EH (cell line): ENCODE measurements at regions not wholly inside any gene's neighbourhood (a gene's known extent, or its start where the extent isn't known, plus 50 kb on each side); places are given as distances from the start of the nearest gene placed in this dataset.
A peak's percentile ranks its signal among the peaks of the same experiment; 100 is the strongest.
"Not testable (repeated sequence)": the region's sequence is repeated elsewhere in the genome, so short reads cannot be mapped to it uniquely, and the experiment has no call there.

Experiments
- DNase-seq: peaks from one replicate; pipeline ENCODE4 v3.0.0-alpha.2; 2015; ENCODE audit warnings: low read depth

- peak; percentile 38 for DNase-seq
Observed at GRCh38 chr1:193919827-193920226, 733.4 kb upstream of the B3GALT2 start.

DNA sequence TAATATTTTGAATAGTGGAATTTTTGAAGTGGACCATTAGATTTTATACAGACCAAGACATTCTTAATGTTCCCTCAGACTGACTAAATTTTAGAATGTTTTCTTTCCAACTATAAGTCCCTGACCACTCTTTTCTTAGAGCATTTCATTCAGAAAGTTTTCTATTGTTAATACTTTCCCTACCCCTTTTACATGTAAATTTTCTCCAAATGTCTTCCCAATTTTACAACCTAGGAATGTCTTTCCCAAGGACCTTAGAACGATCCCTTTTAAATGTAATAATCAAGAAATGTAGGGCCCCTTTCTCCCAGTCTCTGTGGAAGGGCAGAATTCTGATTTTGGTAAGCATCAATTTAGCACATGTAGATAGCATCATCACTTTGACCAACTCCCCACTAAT is 730.0 kb upstream of the B3GALT2 start:
- no peak for DNase-seq

- no peak for DNase-seq
Observed at GRCh38 chr1:193914871-193915270, 728.5 kb upstream of the B3GALT2 start.

DNA sequence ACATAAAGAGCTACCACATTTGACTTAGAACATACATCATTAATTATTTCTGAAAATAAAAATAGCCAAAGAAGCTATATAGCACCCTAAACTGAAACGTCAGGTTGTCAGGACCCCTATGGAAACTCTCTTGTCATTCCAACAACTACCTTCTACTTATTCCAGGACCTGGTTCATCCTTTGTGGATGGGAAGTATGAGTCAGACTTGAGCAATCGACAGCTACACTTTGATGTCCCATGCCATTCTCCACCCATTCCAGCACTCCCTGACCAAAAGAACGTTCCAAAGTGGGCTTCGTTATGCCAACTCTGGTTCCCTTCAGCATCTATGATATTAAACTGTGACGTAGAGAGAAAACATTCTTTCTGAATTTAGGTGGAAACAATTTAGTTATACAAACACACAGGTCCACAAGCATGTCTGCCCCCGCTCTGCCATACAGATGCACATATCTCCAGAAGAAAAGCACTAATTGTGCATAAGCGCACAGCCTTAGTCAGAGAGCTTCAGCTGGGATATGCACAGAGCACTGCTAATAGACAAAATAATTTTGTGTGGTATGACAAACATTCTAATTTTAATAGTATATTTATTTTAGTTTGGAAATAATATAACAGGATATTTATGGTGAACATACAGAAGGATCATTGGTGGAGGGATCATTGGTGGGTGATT is 723.1 kb upstream of the B3GALT2 start:
- no peak for DNase-seq

GRCh38 chr1:193905288-193906085 is 719.1 kb upstream of the B3GALT2 start:
- DNase-seq: peak; percentile 77

DNA sequence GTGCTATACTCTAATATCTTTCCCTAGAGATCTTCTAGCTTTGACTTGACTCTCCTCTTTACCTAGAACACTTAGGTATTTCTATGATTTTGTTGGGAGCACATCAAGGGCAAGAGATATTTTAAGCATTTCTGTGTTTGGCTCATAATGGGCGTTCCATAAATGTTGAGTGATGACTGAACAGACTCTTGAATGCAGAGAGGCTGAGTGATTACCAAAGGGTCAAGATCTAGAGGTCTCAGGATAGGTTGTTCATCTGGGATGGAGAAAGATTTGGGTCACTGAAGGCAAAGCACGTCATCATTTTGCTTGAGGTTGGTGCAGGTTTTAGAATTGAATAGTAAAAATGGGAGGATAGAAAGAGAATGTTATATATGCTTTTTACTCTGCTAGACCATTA is 705.4 kb upstream of the B3GALT2 start:
- no peak for DNase-seq

DNA sequence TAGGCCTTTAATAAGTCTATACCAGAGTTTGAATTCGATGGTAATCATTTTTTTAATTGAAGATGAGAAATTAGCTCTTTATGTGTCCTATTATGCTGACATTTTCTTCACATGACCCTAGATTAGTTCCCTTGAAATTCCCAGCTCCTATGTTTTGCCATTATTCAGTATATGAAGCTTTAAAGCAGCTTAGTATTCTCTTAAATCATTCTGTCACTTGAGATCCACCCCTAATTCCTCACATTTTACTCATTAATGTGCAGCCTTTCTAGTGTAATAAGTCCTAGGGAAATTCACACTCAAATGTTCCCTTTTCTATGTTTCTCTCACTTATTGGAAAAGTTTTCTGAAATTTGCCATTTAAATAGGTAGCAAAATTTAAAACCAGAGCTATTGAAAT is 704.5 kb upstream of the B3GALT2 start:
- peak; percentile 30 for DNase-seq

GRCh38 chr1:193884848-193885558 is 698.6 kb upstream of the B3GALT2 start:
- DNase-seq: no peak

- not testable (repeated sequence) for DNase-seq
Observed at GRCh38 chr1:193877920-193878319, 691.5 kb upstream of the B3GALT2 start.

GRCh38 chr1:193868425-193868824 is 682.0 kb upstream of the B3GALT2 start:
- no peak for DNase-seq

- DNase-seq: no peak
Observed at GRCh38 chr1:193856261-193856660, 669.8 kb upstream of the B3GALT2 start.

DNA sequence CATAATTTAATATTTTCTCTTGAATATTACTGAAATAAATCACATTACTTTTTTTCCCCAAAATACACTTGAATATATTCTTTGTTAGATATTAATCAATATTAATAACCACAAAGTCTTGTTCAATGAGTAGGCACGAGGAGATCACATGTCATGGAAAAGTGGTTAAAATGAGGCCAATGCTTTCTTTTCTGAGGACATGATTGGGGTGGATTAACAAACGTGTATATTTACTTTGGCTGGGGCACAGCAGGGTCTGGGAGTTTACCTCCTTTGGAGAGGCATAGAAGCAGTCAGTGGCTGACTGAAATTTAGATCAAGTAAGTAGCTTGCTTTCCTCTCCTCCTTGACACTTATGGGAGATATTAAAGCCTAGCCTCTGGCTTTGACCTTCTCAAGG is 664.3 kb upstream of the B3GALT2 start:
- DNase-seq: no peak

GRCh38 chr1:193846876-193847604 is 660.6 kb upstream of the B3GALT2 start:
- peak; percentile 65 for DNase-seq

DNA sequence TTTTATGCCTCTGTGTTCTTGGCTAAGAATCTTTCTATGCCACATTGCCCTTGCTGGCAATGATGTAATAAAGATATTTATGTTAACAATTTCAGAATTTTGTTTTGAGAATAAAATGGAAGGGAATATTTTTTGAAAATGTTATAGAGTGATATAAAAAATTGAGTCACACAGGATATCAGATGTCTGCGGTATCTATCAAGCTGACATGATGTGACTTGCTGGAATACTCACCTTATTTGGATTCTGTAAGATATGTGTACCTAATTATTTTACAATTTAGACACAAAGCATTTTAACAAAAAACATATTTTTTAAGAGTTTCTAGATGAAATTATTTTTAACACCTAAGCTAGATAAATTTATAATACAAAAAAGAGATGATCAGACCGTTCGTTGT is 660.0 kb upstream of the B3GALT2 start:
- no peak for DNase-seq

DNA sequence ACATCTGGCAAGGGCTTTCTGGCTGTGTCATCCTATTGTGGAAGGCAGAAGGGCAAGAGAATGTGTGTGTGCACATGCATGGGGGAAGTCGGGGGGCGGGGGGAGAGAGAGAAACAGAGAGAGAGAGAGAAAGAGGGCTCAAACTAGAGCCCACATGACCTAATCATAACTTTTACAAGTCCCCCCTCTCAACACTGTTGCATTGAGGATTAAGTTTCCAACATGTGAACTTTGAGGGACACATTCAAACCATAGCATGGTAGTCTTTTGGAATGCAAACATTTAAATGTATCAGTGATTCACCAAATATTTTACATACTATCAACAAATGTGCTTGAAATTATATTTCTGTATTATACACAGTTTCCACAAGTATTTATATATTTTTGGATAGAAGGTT is 655.4 kb upstream of the B3GALT2 start:
- no peak for DNase-seq

GRCh38 chr1:193831465-193831864 is 645.1 kb upstream of the B3GALT2 start:
- DNase-seq: no peak

DNA sequence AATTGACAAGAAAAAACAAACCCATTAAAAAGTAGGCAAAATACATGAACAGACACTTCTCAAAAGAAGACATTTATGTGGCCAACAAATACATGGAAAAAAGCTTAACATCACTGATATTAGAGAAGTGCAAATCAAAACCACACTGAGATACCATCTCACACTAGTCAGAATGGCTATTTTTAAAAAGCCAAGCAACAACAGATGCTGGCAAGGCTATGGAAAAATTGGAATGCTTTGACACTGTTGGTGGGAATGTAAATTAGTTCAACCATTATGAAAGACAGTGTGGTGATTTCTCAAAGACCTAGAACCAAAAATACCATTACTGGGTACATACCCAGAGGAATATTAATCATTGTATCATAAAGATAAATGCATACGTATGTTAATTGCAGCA is 641.1 kb upstream of the B3GALT2 start:
- peak; percentile 61 for DNase-seq

GRCh38 chr1:193819376-193819775 is 633.0 kb upstream of the B3GALT2 start:
- DNase-seq: no peak

GRCh38 chr1:193807208-193807607 is 620.8 kb upstream of the B3GALT2 start:
- no peak for DNase-seq

DNA sequence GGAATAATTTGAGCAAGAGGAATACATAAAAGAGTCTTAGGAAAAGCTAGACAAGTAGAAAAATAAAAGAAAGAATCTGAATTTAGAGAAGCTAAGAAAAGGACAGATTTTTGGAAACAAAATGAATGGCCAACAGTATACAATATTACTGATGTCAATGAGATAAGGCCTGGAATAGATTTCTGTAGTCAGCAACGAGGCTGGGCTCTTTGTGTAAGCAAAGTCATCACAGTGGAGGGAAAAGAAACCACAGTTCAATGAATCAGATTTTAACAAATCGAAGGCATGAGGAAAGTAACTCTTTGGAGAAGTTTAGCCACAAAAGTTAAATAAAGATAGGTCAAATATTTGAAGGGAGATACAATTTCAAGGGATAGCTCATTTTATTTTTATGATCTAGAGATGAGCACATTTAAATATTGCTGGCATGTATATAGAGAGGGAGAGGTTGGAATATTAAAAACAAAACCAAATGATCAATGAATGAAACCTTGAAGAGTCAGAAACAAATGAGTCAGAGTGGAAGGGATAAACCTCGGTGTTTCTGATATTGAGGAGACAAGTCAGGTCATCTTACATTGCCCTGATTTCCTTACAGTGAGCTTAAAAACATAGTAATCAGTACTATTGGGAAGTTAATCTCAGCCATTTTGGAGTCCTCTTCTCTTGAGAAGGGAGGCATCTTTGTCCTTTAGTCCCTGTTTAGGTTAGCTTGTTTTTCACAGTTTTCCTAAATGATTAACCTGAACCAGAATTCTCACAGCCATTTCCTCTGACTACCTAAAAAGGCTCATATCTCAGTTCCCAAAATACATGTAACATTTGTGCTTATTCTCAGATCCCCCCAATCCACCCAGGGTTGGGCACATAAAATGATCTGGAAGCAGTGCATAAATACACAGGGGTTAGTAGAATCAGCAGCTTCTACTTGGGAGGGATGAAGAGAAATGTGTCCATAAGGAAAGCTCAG is 620.0 kb upstream of the B3GALT2 start:
- no peak for DNase-seq
